HUES64 (cell line): ENCODE measurements at regions not wholly inside any gene's neighbourhood (a gene's known extent, or its start where the extent isn't known, plus 50 kb on each side); places are given as distances from the start of the nearest gene placed in this dataset.

Experiments used
- H3K27ac ChIP-seq: 2 replicates; pipeline ENCODE4 v1.7.0; 2013; ENCODE audit warnings: low read depth, low read length, inconsistent platforms
- H3K27me3 ChIP-seq: 2 replicates; pipeline ENCODE4 v1.6.1; 2013; ENCODE audit warnings: mild to moderate bottlenecking, low read length; ENCODE audit not compliant: insufficient read depth
- H3K36me3 ChIP-seq: 2 replicates; pipeline ENCODE4 v1.6.1; 2013; ENCODE audit warnings: mild to moderate bottlenecking, low read length; ENCODE audit not compliant: insufficient read depth
- H3K4me1 ChIP-seq: 2 replicates; pipeline ENCODE4 v1.6.1; 2013; ENCODE audit warnings: mild to moderate bottlenecking, low read length, moderate library complexity; ENCODE audit not compliant: insufficient read depth
- H3K4me3 ChIP-seq: 2 replicates; pipeline ENCODE4 v1.5.1; 2013; ENCODE audit warnings: mild to moderate bottlenecking, low read length, moderate library complexity
- H3K9ac ChIP-seq: 2 replicates; pipeline ENCODE4 v1.6.1; 2013; ENCODE audit warnings: mild to moderate bottlenecking, low read depth, low read length
- H3K9me3 ChIP-seq: 2 replicates; pipeline ENCODE4 v1.6.1; 2013; ENCODE audit warnings: low read depth, low read length; ENCODE audit not compliant: insufficient read depth
- WGBS: fragments of 150-250, 120-280 bp; methylation state at CpG from one replicate; pipeline ENCODE4 v1.1.7; 2013; ENCODE audit warnings: missing lambda C conversion rate; 5-methylcytosine and 5-hydroxymethylcytosine counted together

GRCh38 chr2:60051991-60052390 is 501.5 kb downstream of the BCL11A start:
- peaks cover 16% of the 10 kb centered on the region; the same call in 1 of the 2 replicates for H3K4me1 ChIP-seq
- WGBS, result 94% methylated on average over 4 of the region's 4 CpGs
- no peaks in the 10 kb centered on the region for H3K36me3 ChIP-seq
- H3K9me3 ChIP-seq, result no peaks in the 10 kb centered on the region
- no peaks in the 10 kb centered on the region for H3K27me3 ChIP-seq
- no peak overlapping the region for H3K9ac ChIP-seq
- H3K4me3 ChIP-seq, result no peak overlapping the region
- H3K27ac ChIP-seq, result no peak overlapping the region

GRCh38 chr2:60047944-60048525 is 505.4 kb downstream of the BCL11A start:
- Histone ChIP-seq H3K9me3 (no peaks in the 10 kb centered on the region), H3K36me3 (no peaks in the 10 kb centered on the region), H3K27me3 (no peaks in the 10 kb centered on the region), H3K4me1 (peaks cover 8% of the 10 kb centered on the region; the same call in 1 of the 2 replicates), H3K27ac (no peak overlapping the region), H3K9ac (no peak overlapping the region), H3K4me3 (no peak overlapping the region)
- 91% methylated on average over 4 of the region's 4 CpGs for WGBS

- WGBS, result 96% methylated on average over 2 of the region's 2 CpGs
- H3K9ac ChIP-seq, result no peak overlapping the region
- H3K27ac ChIP-seq, result no peak overlapping the region
- no peaks in the 10 kb centered on the region for H3K36me3 ChIP-seq
- H3K4me1 ChIP-seq, result 0 out of 2 replicates have a peak, but pooled peaks cover 2% of the 10 kb centered on the region
- no peaks in the 10 kb centered on the region for H3K27me3 ChIP-seq
- no peaks in the 10 kb centered on the region for H3K9me3 ChIP-seq
- no peak overlapping the region for H3K4me3 ChIP-seq
These were observed 506.1 kb downstream of the BCL11A start for GRCh38 chr2:60047347-60047746.

- H3K9ac ChIP-seq, result no peak overlapping the region
- no peak overlapping the region for H3K4me3 ChIP-seq
- no peak overlapping the region for H3K27ac ChIP-seq
- WGBS, result 85% methylated on average over 4 of the region's 4 CpGs
- H3K9me3 ChIP-seq, result no peaks in the 10 kb centered on the region
- no peaks in the 10 kb centered on the region for H3K27me3 ChIP-seq
- no peaks in the 10 kb centered on the region for H3K36me3 ChIP-seq
- H3K4me1 ChIP-seq, result no peaks in the 10 kb centered on the region
These were observed 506.9 kb downstream of the BCL11A start for GRCh38 chr2:60046529-60046928.

GRCh38 chr2:60045456-60045855 is 508.0 kb downstream of the BCL11A start:
- H3K27ac ChIP-seq, result no peak overlapping the region
- no peaks in the 10 kb centered on the region for H3K36me3 ChIP-seq
- no peak overlapping the region for H3K9ac ChIP-seq
- H3K27me3 ChIP-seq, result no peaks in the 10 kb centered on the region
- no peaks in the 10 kb centered on the region for H3K4me1 ChIP-seq
- H3K4me3 ChIP-seq, result no peak overlapping the region
- WGBS, result 100% methylated on average over 1 of the region's 1 CpG
- no peaks in the 10 kb centered on the region for H3K9me3 ChIP-seq

- H3K9ac ChIP-seq, result no peak overlapping the region
- H3K9me3 ChIP-seq, result no peaks in the 10 kb centered on the region
- 91% methylated on average over 1 of the region's 1 CpG for WGBS
- H3K36me3 ChIP-seq, result no peaks in the 10 kb centered on the region
- no peaks in the 10 kb centered on the region for H3K4me1 ChIP-seq
- H3K27ac ChIP-seq, result no peak overlapping the region
- no peaks in the 10 kb centered on the region for H3K27me3 ChIP-seq
- no peak overlapping the region for H3K4me3 ChIP-seq
These were observed 509.0 kb downstream of the BCL11A start for GRCh38 chr2:60044484-60044883.

- H3K9me3 ChIP-seq, result no peaks in the 10 kb centered on the region
- H3K27me3 ChIP-seq, result no peaks in the 10 kb centered on the region
- no peaks in the 10 kb centered on the region for H3K36me3 ChIP-seq
- no peak overlapping the region for H3K9ac ChIP-seq
- WGBS, result 94% methylated on average over 3 of the region's 3 CpGs
- H3K4me3 ChIP-seq, result no peak overlapping the region
- no peak overlapping the region for H3K27ac ChIP-seq
- no peaks in the 10 kb centered on the region for H3K4me1 ChIP-seq
These were observed 511.4 kb downstream of the BCL11A start for GRCh38 chr2:60042023-60042422.

- peaks cover 9% of the 10 kb centered on the region; the same call in 1 of the 2 replicates for H3K9me3 ChIP-seq
- no peak overlapping the region for H3K9ac ChIP-seq
- 85% methylated on average over 4 of the region's 4 CpGs for WGBS
- no peak overlapping the region for H3K4me3 ChIP-seq
- no peaks in the 10 kb centered on the region for H3K27me3 ChIP-seq
- no peaks in the 10 kb centered on the region for H3K4me1 ChIP-seq
- H3K27ac ChIP-seq, result no peak overlapping the region
- H3K36me3 ChIP-seq, result no peaks in the 10 kb centered on the region
These were observed 520.1 kb downstream of the BCL11A start for GRCh38 chr2:60033325-60033724.

- Histone ChIP-seq H3K9ac (no peak overlapping the region), H3K27ac (no peak overlapping the region), H3K27me3 (no peaks in the 10 kb centered on the region), H3K4me3 (no peak overlapping the region), H3K9me3 (peaks cover 3% of the 10 kb centered on the region; the same call in 1 of the 2 replicates), H3K4me1 (no peaks in the 10 kb centered on the region), H3K36me3 (no peaks in the 10 kb centered on the region)
- WGBS, result 86% methylated on average over 1 of the region's 1 CpG
These were observed 523.9 kb downstream of the BCL11A start for GRCh38 chr2:60029566-60029883.

GRCh38 chr2:60028849-60029565 is 524.4 kb downstream of the BCL11A start:
- 83% methylated on average over 3 of the region's 3 CpGs for WGBS

GRCh38 chr2:60025496-60025895 is 528.0 kb downstream of the BCL11A start:
- Histone ChIP-seq H3K27me3 (no peaks in the 10 kb centered on the region), H3K4me1 (no peaks in the 10 kb centered on the region), H3K9me3 (no peaks in the 10 kb centered on the region), H3K27ac (no peak overlapping the region), H3K4me3 (no peak overlapping the region), H3K36me3 (no peaks in the 10 kb centered on the region), H3K9ac (no peak overlapping the region)
- WGBS, result 100% methylated on average over 2 of the region's 2 CpGs

More at GRCh38 chr2:60028849-60029565, 524.4 kb downstream of the BCL11A start:
- no peak overlapping the region for H3K4me3 ChIP-seq
- H3K9me3 ChIP-seq, result no peaks in the 10 kb centered on the region
- H3K4me1 ChIP-seq, result no peaks in the 10 kb centered on the region
- no peak overlapping the region for H3K27ac ChIP-seq
- H3K9ac ChIP-seq, result no peak overlapping the region
- H3K27me3 ChIP-seq, result no peaks in the 10 kb centered on the region
- H3K36me3 ChIP-seq, result no peaks in the 10 kb centered on the region
